ENCODE measurements at regions not wholly inside any gene's neighbourhood (a gene's known extent, or its start where the extent isn't known, plus 50 kb on each side); places are given as distances from the start of the nearest gene placed in this dataset.

GRCh38 chr11:109140426-109140825, 281.6 kb upstream of the C11orf87 start:
- no peak overlapping the region for H3K4me3 ChIP-seq (ENCODE audit: low read depth, low read length)
- DNase-seq (ENCODE audit: low read depth, low spot score) = no peak
- no peak for TF ChIP-seq CTCF (IDR thresholded peaks at IDR 0.05; ENCODE audit: low read depth, low read length)
- in situ Hi-C loops (cut with HindIII; ENCODE audit: low sequenced_read_pairs) = no loop called here

GRCh38 chr11:109140857-109141515, 281.0 kb upstream of the C11orf87 start:
- no peak overlapping the region for H3K4me3 ChIP-seq (ENCODE audit: low read depth, low read length)
- in situ Hi-C loops (cut with HindIII; ENCODE audit: low sequenced_read_pairs) = no loop called here

GRCh38 chr11:109145287-109145686, 276.7 kb upstream of the C11orf87 start:
- in situ Hi-C loops (cut with HindIII; ENCODE audit: low sequenced_read_pairs) = no loop called here
- no peak for DNase-seq (ENCODE audit: low read depth, low spot score)
- TF ChIP-seq CTCF (IDR thresholded peaks at IDR 0.05; ENCODE audit: low read depth, low read length) = no peak
- H3K4me3 ChIP-seq (ENCODE audit: low read depth, low read length) = no peak overlapping the region

More at GRCh38 chr11:109140857-109141515, 281.0 kb upstream of the C11orf87 start:
- DNase-seq (ENCODE audit: low read depth, low spot score) = no peak
- no peak for TF ChIP-seq CTCF (IDR thresholded peaks at IDR 0.05; ENCODE audit: low read depth, low read length)

GRCh38 chr11:109147726-109148125, 274.3 kb upstream of the C11orf87 start:
- no peak overlapping the region for H3K4me3 ChIP-seq (ENCODE audit: low read depth, low read length)
- no peak for TF ChIP-seq CTCF (IDR thresholded peaks at IDR 0.05; ENCODE audit: low read depth, low read length)
- DNase-seq (ENCODE audit: low read depth, low spot score) = no peak
- in situ Hi-C loops (cut with HindIII; ENCODE audit: low sequenced_read_pairs) = no loop called here

- no peak for TF ChIP-seq CTCF (IDR thresholded peaks at IDR 0.05; ENCODE audit: low read depth, low read length)
- DNase-seq (ENCODE audit: low read depth, low spot score) = no peak
- no peak overlapping the region for H3K4me3 ChIP-seq (ENCODE audit: low read depth, low read length)
- in situ Hi-C loops (cut with HindIII; ENCODE audit: low sequenced_read_pairs) = no loop called here
Measured at GRCh38 chr11:109148669-109149068, 273.3 kb upstream of the C11orf87 start.

- H3K4me3 ChIP-seq (ENCODE audit: low read depth, low read length) = no peak overlapping the region
- DNase-seq (ENCODE audit: low read depth, low spot score) = no peak
- no peak for TF ChIP-seq CTCF (IDR thresholded peaks at IDR 0.05; ENCODE audit: low read depth, low read length)
- in situ Hi-C loops (cut with HindIII; ENCODE audit: low sequenced_read_pairs) = no loop called here
Measured at GRCh38 chr11:109150581-109150980, 271.4 kb upstream of the C11orf87 start.
